ENCODE measurements at regions not wholly inside any gene's neighbourhood (a gene's known extent, or its start where the extent isn't known, plus 50 kb on each side); places are given as distances from the start of the nearest gene placed in this dataset. TPM values are rescaled to one million over a fixed set of nuclear protein-coding genes. Genes with fewer than 3 reads are reported as not detected.

GRCh38 chr2:143823296-143823695, 694.1 kb downstream of the ARHGAP15 start:
- no peak for TF ChIP-seq CTCF (IDR thresholded peaks at IDR 0.05; ENCODE audit: insufficient read depth, low read length)
- DNase-seq (ENCODE audit: low read depth): no peak
- no peak overlapping the region for H3K4me3 ChIP-seq (ENCODE audit: low read depth, low read length)

GRCh38 chr2:143822736-143823135, 693.5 kb downstream of the ARHGAP15 start:
- TF ChIP-seq CTCF (IDR thresholded peaks at IDR 0.05; ENCODE audit: insufficient read depth, low read length): no peak
- no peak for DNase-seq (ENCODE audit: low read depth)
- no peak overlapping the region for H3K4me3 ChIP-seq (ENCODE audit: low read depth, low read length)

GRCh38 chr2:143819764-143820163, 690.5 kb downstream of the ARHGAP15 start:
- DNase-seq (ENCODE audit: low read depth): no peak
- TF ChIP-seq CTCF (IDR thresholded peaks at IDR 0.05; ENCODE audit: insufficient read depth, low read length): no peak
- no peak overlapping the region for H3K4me3 ChIP-seq (ENCODE audit: low read depth, low read length)

GRCh38 chr2:143819190-143819735, 690.0 kb downstream of the ARHGAP15 start:
- H3K4me3 ChIP-seq (ENCODE audit: low read depth, low read length): no peak overlapping the region
- peak; percentile 3 for DNase-seq (ENCODE audit: low read depth)
- no peak for TF ChIP-seq CTCF (IDR thresholded peaks at IDR 0.05; ENCODE audit: insufficient read depth, low read length)

Small RNAs in the stretch of these regions (small RNA-seq; reads per million reads assigned to genes)
- not detected for gene RF00019
